H54 (cell line): ENCODE measurements at regions not wholly inside any gene's neighbourhood (a gene's known extent, or its start where the extent isn't known, plus 50 kb on each side); places are given as distances from the start of the nearest gene placed in this dataset.

Experiments used
- DNase-seq: peaks from one replicate; pipeline ENCODE4 v3.0.0; 2011; ENCODE audit warnings: low spot score, mixed read lengths; ENCODE audit not compliant: insufficient read length
- FAIRE-seq: peaks from 3 replicates; lab custom pipeline; 2011; peaks lifted over from hg19 to GRCh38; lab: Jason Lieb, UNC
- POLR2A ChIP-seq: IDR thresholded peaks from 2 replicates; pipeline ENCODE4 v1.6.1; 2011; ENCODE audit warnings: low read depth, mild to moderate bottlenecking, low read length

DNA sequence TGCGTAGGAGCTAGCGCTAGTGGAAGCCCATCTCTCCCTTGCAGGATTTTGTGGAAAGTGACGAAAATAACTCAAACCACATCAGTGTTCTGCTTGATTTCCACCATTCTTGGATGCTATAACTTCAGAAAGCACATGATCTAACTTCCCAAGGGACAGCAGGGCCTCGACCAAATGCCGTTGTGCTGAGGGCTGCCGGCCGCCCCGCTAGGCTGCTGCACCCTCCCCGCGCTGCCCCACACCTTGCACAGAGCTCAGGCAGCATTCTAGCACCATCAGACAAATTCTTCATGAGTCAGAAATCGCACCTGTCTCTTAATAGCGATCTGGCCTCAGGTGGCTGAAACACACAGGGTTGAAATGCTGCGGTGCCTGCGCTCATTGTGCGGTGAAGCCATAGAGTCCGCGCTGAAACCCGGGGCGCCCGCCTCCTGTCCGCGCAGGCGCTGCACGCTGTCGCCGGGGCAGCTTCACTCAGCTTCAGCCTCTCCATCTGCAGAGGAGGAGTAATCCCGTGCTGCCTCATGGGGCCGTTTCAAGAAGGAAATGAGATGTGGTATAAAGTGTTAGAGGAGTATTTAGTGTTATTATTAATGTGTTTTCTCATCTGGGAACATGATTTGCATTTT, 59.2 kb upstream of the B3GAT1 start:
- FAIRE-seq, result no peak
- TF ChIP-seq POLR2A, result no peak
- DNase-seq, result no peak

DNA sequence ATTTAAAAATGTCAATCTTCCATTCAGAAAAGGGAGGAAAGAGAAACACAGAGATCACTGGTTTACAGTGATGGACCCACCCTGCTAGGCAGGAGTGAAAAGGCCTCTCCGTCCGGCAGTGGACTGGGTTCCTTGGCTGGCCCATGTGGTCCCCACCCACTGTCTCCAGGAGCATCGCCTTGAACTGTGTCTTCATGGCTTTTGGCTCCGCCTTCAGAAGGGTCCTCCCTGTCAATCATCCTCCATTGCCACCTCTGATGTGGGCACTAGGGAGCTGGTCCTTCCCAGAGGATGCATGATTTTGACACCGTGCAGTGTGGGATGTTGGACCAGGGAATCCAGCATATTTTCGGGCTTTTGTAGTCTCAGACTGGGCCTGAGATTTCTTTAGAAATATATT, 58.2 kb upstream of the B3GAT1 start:
- DNase-seq (no peak), FAIRE-seq (no peak)
- TF ChIP-seq POLR2A, result no peak

DNA sequence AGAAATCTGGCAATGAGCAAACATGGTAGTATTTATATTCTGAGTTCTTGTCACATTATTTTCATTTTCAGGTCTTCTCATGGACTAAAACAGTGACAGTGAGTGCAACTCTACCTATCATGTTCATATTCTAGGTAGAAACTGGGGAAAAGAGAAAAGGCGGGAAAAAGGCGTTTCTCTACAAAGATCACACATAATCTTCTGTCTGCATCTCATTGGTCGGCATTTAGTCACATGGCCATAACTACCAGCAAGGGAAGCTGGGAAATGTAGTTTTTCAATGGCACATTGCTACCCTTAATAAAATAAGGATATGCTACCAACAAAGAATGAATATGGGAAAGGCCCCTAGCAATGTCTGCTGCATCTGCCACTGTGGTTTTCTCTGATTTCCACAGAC, 57.6 kb upstream of the B3GAT1 start:
- TF ChIP-seq POLR2A, result no peak
- DNase-seq, result no peak
- no peak for FAIRE-seq

DNA sequence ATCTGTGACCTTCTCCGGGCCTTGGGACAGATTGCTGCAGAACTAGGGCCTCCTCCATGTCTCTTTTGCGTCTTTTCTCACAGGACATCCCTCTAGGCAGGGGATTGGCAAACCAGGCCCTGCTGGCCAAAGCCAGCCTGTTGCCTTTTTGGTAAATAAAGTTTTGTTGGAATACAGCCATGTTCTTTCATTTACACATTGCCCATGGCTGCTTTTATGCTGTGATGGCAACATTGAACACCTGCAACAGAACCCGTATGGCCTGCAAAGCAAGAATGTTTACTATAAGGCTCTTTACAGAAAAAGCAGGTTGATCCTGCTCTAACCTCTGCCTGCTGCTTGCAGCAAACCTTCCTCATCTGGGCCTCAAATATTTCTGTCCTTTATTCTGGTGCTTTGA, 56.8 kb upstream of the B3GAT1 start:
- no peak for FAIRE-seq
- no peak for TF ChIP-seq POLR2A
- no peak for DNase-seq

DNA sequence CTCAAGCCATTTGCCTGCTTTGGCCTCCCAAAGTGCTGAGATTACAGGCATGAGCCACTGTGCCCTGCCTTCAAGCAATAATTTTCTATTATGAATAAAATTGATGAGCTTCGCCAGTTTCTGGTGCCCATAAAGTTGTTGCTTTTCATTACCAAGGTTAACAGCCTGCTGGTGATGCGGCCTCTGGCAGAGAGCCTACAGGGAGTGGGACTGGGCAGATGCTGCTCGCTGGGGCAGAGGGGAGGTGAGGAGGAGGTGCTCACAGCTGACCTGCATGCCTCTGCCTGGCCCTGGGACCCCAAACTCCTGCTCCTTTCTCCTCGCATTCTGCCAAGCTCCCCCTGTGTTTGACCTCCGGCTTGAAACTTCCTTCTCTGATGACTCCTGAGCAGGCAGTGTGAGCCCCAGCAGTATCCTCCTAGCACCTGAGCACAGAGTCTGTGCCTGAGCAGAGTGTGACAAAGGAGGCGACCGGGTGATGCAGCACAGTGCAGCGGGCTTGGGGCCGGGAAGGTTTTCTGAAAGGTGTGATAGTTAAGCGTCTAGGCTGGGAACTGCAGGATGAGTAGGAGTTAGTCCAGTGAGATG, 56.1 kb upstream of the B3GAT1 start:
- no peak for DNase-seq
- no peak for FAIRE-seq
- TF ChIP-seq POLR2A, result no peak

DNA sequence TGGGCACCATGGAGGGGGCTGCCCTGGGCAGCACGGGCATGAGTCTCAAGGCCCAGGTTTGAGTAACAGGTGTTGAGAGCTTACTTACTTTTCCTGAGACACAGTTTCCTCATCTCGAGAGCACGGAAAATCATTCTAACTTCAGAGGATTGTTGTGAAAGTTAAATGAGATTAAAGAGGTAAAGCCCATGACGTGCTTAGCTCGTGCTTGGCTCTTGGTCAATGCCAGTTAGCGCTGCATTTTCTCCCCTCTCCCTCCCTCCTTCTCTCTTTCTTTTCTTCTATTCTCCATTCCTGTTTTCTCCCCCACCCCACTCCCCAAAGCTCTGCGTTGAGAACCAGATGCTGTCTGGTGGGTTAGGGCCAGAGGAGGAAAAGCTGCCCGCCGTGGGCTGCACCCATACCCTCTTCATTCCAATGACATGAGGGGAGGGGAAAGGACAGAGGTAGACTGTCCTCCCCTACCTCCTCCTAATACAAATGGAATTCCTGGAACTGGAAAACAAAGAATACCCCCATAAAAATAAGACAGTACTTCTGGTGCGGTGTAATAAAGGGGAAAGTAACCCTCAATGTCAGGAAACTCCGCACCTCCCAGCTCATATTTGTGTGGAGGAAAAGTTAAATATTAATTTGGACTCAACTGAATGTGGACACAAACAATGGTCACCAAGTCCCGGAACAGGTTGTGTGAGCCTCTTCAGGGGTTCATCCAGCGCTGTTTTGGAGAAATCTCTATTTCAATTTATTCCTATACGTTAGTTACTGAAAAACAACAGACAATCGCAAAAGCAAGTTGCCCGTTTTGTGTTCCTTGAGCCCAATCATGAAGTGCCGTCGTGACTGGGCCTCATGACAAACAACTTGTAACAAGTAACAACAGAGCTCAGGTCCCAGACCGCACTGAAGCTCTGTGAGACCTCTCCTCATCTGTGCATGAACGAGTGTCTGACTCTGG, 54.8 kb upstream of the B3GAT1 start:
- no peak for FAIRE-seq
- no peak for TF ChIP-seq POLR2A

DNA sequence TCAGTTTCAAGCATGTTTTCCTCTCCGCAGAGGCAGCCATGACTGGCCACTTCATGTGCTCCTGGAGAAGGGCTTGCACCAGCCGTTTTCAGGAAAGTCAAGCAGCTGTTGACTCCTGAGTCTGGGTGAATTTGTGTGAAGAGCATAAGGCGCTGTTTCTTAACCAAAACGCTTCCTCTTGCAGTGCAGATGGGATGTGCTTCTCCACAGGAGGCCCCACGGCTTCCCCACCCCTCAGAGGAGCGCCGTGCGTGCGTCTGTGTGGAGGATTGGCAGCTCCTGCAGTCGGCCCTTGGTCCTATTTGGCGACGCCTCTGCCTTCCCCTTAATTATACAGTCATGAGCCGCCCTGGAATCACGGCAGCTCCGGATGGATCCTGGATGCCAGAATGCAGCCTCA, 54.1 kb upstream of the B3GAT1 start:
- no peak for FAIRE-seq
- no peak for DNase-seq
- TF ChIP-seq POLR2A, result no peak

More for the DNA sequence above, 54.8 kb upstream of the B3GAT1 start:
- DNase-seq, result no peak

DNA sequence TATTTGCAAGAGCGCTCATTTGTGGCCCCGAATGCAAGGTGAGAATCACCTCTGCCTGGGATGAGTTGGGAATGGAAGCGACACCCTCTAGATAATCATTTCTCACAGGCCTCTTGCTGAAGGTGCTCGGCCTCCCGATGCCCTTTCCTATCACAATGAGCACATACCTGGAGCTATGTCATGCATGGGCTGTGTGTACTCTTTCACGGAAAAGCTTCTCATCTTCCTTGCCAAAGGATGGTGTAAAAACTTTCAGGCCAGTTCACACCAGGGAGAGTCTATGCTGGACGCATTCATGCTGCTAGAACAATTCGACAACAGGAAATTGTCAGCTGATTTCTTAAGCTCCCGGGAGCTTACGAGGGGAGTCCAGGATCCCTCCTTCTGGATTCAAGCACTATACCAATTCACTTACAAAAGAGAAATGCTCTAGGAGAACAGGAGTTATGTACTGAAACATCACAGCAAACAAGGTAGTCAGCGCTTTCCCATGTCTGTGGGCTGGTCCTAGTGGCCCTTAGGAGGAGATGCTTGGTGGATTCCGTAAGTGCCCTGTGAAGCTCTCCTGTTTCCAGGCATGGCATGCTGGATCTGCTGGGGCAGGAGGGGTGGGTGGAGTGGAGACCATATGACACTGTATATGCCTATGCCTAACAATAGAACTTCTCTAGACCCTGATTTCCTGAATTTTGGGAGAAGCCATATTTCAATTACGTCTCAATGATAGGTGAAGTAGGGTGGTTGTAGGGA, 53.1 kb upstream of the B3GAT1 start:
- DNase-seq (no peak), FAIRE-seq (no peak)
- TF ChIP-seq POLR2A, result no peak

DNA sequence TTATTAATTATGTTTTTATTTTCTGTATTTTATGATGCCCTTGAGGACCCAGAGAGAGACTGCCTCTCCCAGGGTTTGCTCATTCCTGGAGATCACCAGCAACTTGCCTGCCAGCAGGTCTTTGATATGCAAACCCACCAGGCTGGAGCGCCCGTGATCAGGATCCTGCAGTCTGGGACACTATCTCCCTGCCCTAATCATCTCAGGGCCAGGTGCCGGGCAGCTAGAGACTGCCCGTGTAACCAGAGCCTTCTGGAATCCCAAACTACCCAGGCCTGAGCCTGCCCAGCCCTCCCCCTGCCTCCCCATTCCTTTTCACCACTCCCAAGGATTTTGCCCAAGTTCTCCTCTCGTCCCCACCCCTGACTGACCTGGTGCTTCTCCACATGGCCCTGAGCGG, 52.2 kb upstream of the B3GAT1 start:
- DNase-seq (no peak), FAIRE-seq (no peak)
- no peak for TF ChIP-seq POLR2A

DNA sequence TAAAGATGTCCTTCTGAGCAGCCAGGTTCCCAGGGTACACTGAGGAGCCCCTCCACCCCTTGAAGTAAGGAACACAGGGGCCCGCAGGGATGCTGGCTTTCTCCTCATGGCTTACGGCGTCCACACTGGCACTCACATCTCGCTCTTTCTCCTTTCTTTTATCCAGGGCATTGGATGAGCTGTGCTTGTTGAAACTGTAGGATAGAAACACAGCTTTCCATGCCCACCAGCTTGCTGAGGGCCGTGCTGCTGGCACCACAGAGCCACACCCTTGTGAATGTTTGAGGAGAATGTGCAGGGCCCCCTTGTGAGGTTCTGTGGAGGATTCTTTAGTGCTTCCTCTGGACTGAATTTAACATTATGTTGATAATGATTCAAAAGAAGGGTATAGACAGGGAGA, 51.7 kb upstream of the B3GAT1 start:
- FAIRE-seq, result no peak
- TF ChIP-seq POLR2A, result no peak
- no peak for DNase-seq
